ENCODE measurements at regions not wholly inside any gene's neighbourhood (a gene's known extent, or its start where the extent isn't known, plus 50 kb on each side); places are given as distances from the start of the nearest gene placed in this dataset.

DNA sequence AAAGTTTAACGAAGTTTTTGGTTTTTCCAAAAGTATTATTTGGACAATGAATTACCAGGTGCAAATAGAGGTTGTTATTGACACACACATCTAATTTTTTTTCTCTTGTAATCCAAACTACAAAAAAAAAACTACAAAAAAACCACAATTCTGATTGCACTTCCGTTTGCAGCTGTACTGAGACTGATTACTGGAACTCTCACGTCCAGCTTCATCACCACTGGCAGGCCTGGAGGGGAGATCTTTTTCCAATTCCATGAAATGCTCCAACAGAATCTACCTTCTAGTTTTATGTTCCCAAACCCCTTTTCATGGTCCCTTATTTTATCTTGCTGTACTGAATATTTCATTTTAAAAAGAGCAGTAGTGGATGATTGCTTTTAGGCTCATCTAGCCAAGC is 1118.3 kb downstream of the C4orf33 start:
- no peaks in the 10 kb centered on the region for H4K20me1 ChIP-seq (ENCODE audit: insufficient read depth, low read length)
- H3K36me3 ChIP-seq (replicated peaks; ENCODE audit: low read depth, low read length) = no peaks in the 10 kb centered on the region
- H3K4me2 ChIP-seq (ENCODE audit: low read length) = no peak overlapping the region
- no peaks in the 10 kb centered on the region for H3K9me3 ChIP-seq (ENCODE audit: insufficient read depth, low read length)
- no peaks in the 10 kb centered on the region for H3K27me3 ChIP-seq (ENCODE audit: low read depth, low read length)
- H3K4me1 ChIP-seq (ENCODE audit: low read length) = no peaks in the 10 kb centered on the region
- H2AFZ ChIP-seq (ENCODE audit: low read depth, low read length) = no peak overlapping the region; the same call in 1 of the 2 replicates
- no peak overlapping the region for H3K4me3 ChIP-seq (ENCODE audit: low read length)
- H3K27ac ChIP-seq (ENCODE audit: low read length) = no peak overlapping the region
- no peak for TF ChIP-seq EZH2phosphoT487 (IDR thresholded peaks at IDR 0.05; ENCODE audit: low read depth)
- H3K9ac ChIP-seq (ENCODE audit: low read length) = no peak overlapping the region
- H3K79me2 ChIP-seq (ENCODE audit: low read length) = no peaks in the 10 kb centered on the region

DNA sequence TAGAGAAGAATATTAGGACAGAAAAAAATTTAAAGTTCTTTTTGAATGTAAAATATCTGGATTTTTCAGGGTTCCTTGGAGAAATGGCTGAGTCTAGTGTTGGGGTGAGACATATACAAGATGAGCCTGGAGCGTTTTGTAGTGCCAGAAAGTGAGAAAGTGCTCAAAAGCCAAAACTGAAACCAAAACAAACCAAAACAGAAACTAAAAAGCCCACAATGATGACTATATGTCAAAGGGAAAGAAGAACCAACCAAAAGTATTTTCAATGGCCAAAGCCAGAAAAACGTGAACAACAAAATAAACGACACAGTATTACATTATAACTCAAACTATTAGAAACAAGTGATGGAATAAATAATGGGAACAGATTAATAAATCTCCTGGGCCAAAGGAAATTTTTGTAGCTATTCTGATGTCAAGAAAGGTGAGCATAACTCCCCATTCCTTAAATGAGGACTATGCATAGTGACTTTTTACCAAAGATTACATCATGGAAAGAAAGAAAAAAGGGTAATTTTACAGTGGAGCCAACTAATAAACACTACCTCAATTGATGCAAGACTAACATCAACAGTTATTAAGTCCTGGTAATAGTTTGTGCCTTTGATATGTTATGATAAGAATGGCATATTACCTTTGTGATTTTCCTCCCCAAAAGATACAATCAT is 1137.6 kb downstream of the C4orf33 start:
- no peaks in the 10 kb centered on the region for H3K9me3 ChIP-seq (ENCODE audit: insufficient read depth, low read length)
- H3K9ac ChIP-seq (ENCODE audit: low read length) = peak overlapping the region; percentile 42; the same call in 1 of the 2 replicates
- no peaks in the 10 kb centered on the region for H4K20me1 ChIP-seq (ENCODE audit: insufficient read depth, low read length)
- H3K4me3 ChIP-seq (ENCODE audit: low read length) = peak overlapping the region; percentile 44
- TF ChIP-seq EZH2phosphoT487 (IDR thresholded peaks at IDR 0.05; ENCODE audit: low read depth) = no peak
- TF ChIP-seq CTCF (IDR thresholded peaks at IDR 0.05; ENCODE audit: low read depth, low read length) = no peak
- peak overlapping the region; percentile 88 for H3K27ac ChIP-seq (ENCODE audit: low read length)
- no peaks in the 10 kb centered on the region for H3K79me2 ChIP-seq (ENCODE audit: low read length)
- H3K4me1 ChIP-seq (ENCODE audit: low read length) = peaks cover 42% of the 10 kb centered on the region
- H2AFZ ChIP-seq (ENCODE audit: low read depth, low read length) = peak overlapping the region; percentile 93
- H3K36me3 ChIP-seq (replicated peaks; ENCODE audit: low read depth, low read length) = peaks cover 24% of the 10 kb centered on the region
- no peaks in the 10 kb centered on the region for H3K27me3 ChIP-seq (ENCODE audit: low read depth, low read length)
- peak overlapping the region; percentile 72 for H3K4me2 ChIP-seq (ENCODE audit: low read length)

DNA sequence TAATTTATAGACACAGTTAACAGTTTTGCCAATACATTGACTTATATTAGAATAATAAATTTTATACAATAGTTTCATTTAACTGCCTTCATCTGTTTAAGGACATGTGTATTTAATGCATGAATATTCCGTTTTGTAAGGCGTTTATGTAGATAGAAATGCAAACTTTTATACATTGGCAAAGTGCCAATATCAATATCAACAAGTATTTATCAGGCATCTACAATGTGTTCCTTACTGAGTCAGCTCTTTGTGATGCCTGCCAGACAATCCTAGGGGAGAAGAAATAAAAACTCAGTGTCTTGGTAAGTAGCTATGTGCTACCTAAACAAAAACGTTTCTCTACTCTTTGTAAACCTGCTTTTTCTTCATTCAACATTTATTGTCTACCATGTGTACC is 1142.2 kb downstream of the C4orf33 start:
- Histone ChIP-seq H3K36me3 (replicated peaks; ENCODE audit: low read depth, low read length) (peaks cover 8% of the 10 kb centered on the region), H3K4me3 (ENCODE audit: low read length) (no peak overlapping the region), H3K27ac (ENCODE audit: low read length) (no peak overlapping the region), H3K27me3 (ENCODE audit: low read depth, low read length) (no peaks in the 10 kb centered on the region), H3K79me2 (ENCODE audit: low read length) (no peaks in the 10 kb centered on the region), H3K9me3 (ENCODE audit: insufficient read depth, low read length) (no peaks in the 10 kb centered on the region), H3K4me2 (ENCODE audit: low read length) (no peak overlapping the region), H3K9ac (ENCODE audit: low read length) (no peak overlapping the region), H3K4me1 (ENCODE audit: low read length) (peaks cover 25% of the 10 kb centered on the region), H4K20me1 (ENCODE audit: insufficient read depth, low read length) (no peaks in the 10 kb centered on the region), H2AFZ (ENCODE audit: low read depth, low read length) (no peak overlapping the region)
- TF ChIP-seq EZH2phosphoT487 (IDR thresholded peaks at IDR 0.05; ENCODE audit: low read depth) = no peak
- TF ChIP-seq CTCF (IDR thresholded peaks at IDR 0.05; ENCODE audit: low read depth, low read length) = no peak

DNA sequence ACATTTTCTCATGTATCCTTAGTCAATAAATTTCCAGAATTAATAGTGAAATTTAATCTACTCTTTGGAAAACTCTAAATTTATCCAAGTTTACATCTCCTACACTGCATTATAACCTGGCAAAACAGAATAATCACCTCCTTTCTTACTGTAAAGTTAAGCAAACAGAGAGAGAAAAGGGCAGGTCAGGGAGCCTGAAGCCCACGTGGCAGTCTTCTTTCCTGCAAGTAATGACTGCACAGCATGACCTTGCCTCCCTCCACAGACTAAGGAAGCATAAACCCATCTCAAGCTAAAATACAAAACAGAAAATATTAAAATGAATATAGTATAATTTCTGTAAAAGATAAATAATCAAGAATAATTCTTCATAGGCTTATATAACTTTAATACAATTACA is 1153.0 kb downstream of the C4orf33 start:
- no peak for TF ChIP-seq EZH2phosphoT487 (IDR thresholded peaks at IDR 0.05; ENCODE audit: low read depth)
- no peak for TF ChIP-seq CTCF (IDR thresholded peaks at IDR 0.05; ENCODE audit: low read depth, low read length)
- no peak overlapping the region for H3K9ac ChIP-seq (ENCODE audit: low read length)

More for the DNA sequence above, 1153.0 kb downstream of the C4orf33 start:
- Histone ChIP-seq H3K79me2 (ENCODE audit: low read length) (no peaks in the 10 kb centered on the region), H3K4me3 (ENCODE audit: low read length) (no peak overlapping the region), H3K36me3 (replicated peaks; ENCODE audit: low read depth, low read length) (no peaks in the 10 kb centered on the region), H2AFZ (ENCODE audit: low read depth, low read length) (no peak overlapping the region), H3K9me3 (ENCODE audit: insufficient read depth, low read length) (no peaks in the 10 kb centered on the region), H4K20me1 (ENCODE audit: insufficient read depth, low read length) (no peaks in the 10 kb centered on the region), H3K4me1 (ENCODE audit: low read length) (no peaks in the 10 kb centered on the region), H3K27me3 (ENCODE audit: low read depth, low read length) (no peaks in the 10 kb centered on the region), H3K4me2 (ENCODE audit: low read length) (no peak overlapping the region), H3K27ac (ENCODE audit: low read length) (no peak overlapping the region)

Data from OCI-LY3 (cell line).